PC-9 (cell line): ENCODE measurements at regions not wholly inside any gene's neighbourhood (a gene's known extent, or its start where the extent isn't known, plus 50 kb on each side); places are given as distances from the start of the nearest gene placed in this dataset.
"Not testable (repeated sequence)": the region's sequence is repeated elsewhere in the genome, so short reads cannot be mapped to it uniquely, and the experiment has no call there.

Source experiments
- BruUV-seq: library from RNA; stranded (reverse); fragments of 400-500 nt; replicated peaks from 2 replicates; lab custom pipeline; 2021; lab: Mats Ljungman, UMichigan
- CTCF ChIA-PET: fragments of 300-600 bp; sonication (Branson Sonifier 250); formaldehyde crosslinking; loops from one replicate; lab custom pipeline; 2022; ENCODE audit warnings: antibody characterized with exemption; lab: Charles Lee
- POLR2A ChIA-PET: fragments of 300-600 bp; sonication (Branson Sonifier 250); formaldehyde crosslinking; loops from one replicate; lab custom pipeline; 2022; ENCODE audit warnings: antibody characterized with exemption; ENCODE audit not compliant: unreplicated experiment; lab: Charles Lee
- DNase-seq, 2 experiments: peaks; one replicate each; pipeline versions ENCODE4 v3.0.0 to v3.0.0-alpha.2; 2015 to 2022; ENCODE audit warnings: mixed read lengths in 1 of 2
- H2AFZ ChIP-seq: fragments of 200-600 bp; sonication (generic); 2 replicates; pipeline ENCODE4 v1.8.1; 2017; ENCODE audit warnings: antibody characterized with exemption
- H3F3A ChIP-seq: fragments of 200-600 bp; sonication (generic); 2 replicates; pipeline ENCODE4 v1.8.1; 2017; ENCODE audit warnings: antibody characterized with exemption, mild to moderate bottlenecking, low read depth; ENCODE audit not compliant: insufficient read depth
- H3K27ac ChIP-seq: fragments of 200-600 bp; sonication (generic); 2 replicates; pipeline ENCODE4 v1.6.1; 2016; ENCODE audit warnings: mixed run types
- H3K27me3 ChIP-seq: fragments of 200-600 bp; sonication (generic); 2 replicates; pipeline ENCODE4 v1.6.1; 2016; ENCODE audit warnings: low read depth, mixed run types; ENCODE audit not compliant: insufficient read depth
- H3K36me3 ChIP-seq: fragments of 200-600 bp; sonication (generic); 2 replicates; pipeline ENCODE4 v1.6.1; 2016; ENCODE audit warnings: low read depth, mixed run types
- H3K4me1 ChIP-seq: fragments of 200-600 bp; sonication (generic); replicated peaks from 2 replicates; pipeline ENCODE4 v1.6.1; 2016; ENCODE audit warnings: mixed run types; ENCODE audit not compliant: insufficient read depth
- H3K4me2 ChIP-seq: fragments of 200-600 bp; sonication (generic); 2 replicates; pipeline ENCODE4 v1.6.1; 2017; ENCODE audit warnings: mixed run types
- H3K4me3 ChIP-seq: fragments of 200-600 bp; sonication (generic); 2 replicates; pipeline ENCODE4 v1.6.1; 2016; ENCODE audit warnings: mixed run types
- H3K79me2 ChIP-seq: fragments of 200-600 bp; sonication (generic); 2 replicates; pipeline ENCODE4 v1.6.1; 2017; ENCODE audit warnings: low read depth, mixed run types
- H3K9me2 ChIP-seq: fragments of 200-600 bp; sonication (generic); 2 replicates; pipeline ENCODE4 v1.8.1; 2017; ENCODE audit warnings: mild to moderate bottlenecking; ENCODE audit not compliant: insufficient read depth
- H3K9me3 ChIP-seq: fragments of 200-600 bp; sonication (generic); 2 replicates; pipeline ENCODE4 v1.8.1; 2016; ENCODE audit warnings: low read depth; ENCODE audit not compliant: insufficient read depth
- H4K20me1 ChIP-seq: fragments of 200-600 bp; sonication (generic); 2 replicates; pipeline ENCODE4 v1.8.1; 2017; ENCODE audit not compliant: insufficient read depth
- EZH2 ChIP-seq: fragments of 200-600 bp; sonication (generic); IDR thresholded peaks from 2 replicates; pipeline ENCODE4 v1.8.0; 2017; ENCODE audit warnings: antibody characterized with exemption, low read depth
- intact Hi-C: fragments of 100-400 bp; cut with micrococcal nuclease; formaldehyde crosslinking; loops from one replicate; pipeline ENCODE4 v1.10.0; 2022; ENCODE audit not compliant: unreplicated experiment
- TF ChIP-seq, protein P1 (sequence below): fragments of 200-600 bp; sonication (generic); conservative IDR thresholded peaks from 2 replicates; pipeline ENCODE4 v1.6.1; 2017; ENCODE audit warnings: mixed run types, antibody characterized with exemption, mild to moderate bottlenecking, moderate library complexity

- CTCF ChIA-PET, result no interaction called here
- 0 out of 2 replicates have a peak overlapping the region, but pooled peaks have one; percentile 46 for H2AFZ ChIP-seq
- POLR2A ChIA-PET, result no interaction called here
These were observed 2749.5 kb downstream of the PCDH9 start for GRCh38 chr13:64480672-64481071.

GRCh38 chr13:64480211-64480610 is 2749.9 kb downstream of the PCDH9 start:
- Histone ChIP-seq H3K79me2 (no peaks in the 10 kb centered on the region), H3K9me3 (no peaks in the 10 kb centered on the region), H3K4me3 (no peak overlapping the region), H3K27ac (no peak overlapping the region), H3K4me1 (no peaks in the 10 kb centered on the region), H3K27me3 (no peaks in the 10 kb centered on the region), H3K9me2 (no peaks in the 10 kb centered on the region; the same call in 1 of the 2 replicates), H3F3A (no peaks in the 10 kb centered on the region), H3K4me2 (no peak overlapping the region), H3K36me3 (no peaks in the 10 kb centered on the region), H4K20me1 (no peaks in the 10 kb centered on the region), H2AFZ (0 out of 2 replicates have a peak overlapping the region, but pooled peaks have one; percentile 46)
- ChIA-PET POLR2A (no interaction called here), CTCF (no interaction called here)
- TF ChIP-seq EZH2, result no peak
- TF ChIP-seq, protein P1, sequence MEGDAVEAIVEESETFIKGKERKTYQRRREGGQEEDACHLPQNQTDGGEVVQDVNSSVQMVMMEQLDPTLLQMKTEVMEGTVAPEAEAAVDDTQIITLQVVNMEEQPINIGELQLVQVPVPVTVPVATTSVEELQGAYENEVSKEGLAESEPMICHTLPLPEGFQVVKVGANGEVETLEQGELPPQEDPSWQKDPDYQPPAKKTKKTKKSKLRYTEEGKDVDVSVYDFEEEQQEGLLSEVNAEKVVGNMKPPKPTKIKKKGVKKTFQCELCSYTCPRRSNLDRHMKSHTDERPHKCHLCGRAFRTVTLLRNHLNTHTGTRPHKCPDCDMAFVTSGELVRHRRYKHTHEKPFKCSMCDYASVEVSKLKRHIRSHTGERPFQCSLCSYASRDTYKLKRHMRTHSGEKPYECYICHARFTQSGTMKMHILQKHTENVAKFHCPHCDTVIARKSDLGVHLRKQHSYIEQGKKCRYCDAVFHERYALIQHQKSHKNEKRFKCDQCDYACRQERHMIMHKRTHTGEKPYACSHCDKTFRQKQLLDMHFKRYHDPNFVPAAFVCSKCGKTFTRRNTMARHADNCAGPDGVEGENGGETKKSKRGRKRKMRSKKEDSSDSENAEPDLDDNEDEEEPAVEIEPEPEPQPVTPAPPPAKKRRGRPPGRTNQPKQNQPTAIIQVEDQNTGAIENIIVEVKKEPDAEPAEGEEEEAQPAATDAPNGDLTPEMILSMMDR, result no peak
- no TSS peak for BruUV-seq
- DNase-seq, result no peak
- intact Hi-C loops, result no loop called here

More at GRCh38 chr13:64480672-64481071, 2749.5 kb downstream of the PCDH9 start:
- no TSS peak for BruUV-seq
- Histone ChIP-seq H3K27me3 (no peaks in the 10 kb centered on the region), H3K27ac (no peak overlapping the region), H4K20me1 (no peaks in the 10 kb centered on the region), H3K4me1 (no peaks in the 10 kb centered on the region), H3K9me3 (no peaks in the 10 kb centered on the region), H3K4me3 (no peak overlapping the region), H3F3A (no peaks in the 10 kb centered on the region), H3K79me2 (no peaks in the 10 kb centered on the region), H3K4me2 (no peak overlapping the region), H3K36me3 (no peaks in the 10 kb centered on the region), H3K9me2 (no peaks in the 10 kb centered on the region; the same call in 1 of the 2 replicates)
- intact Hi-C loops, result no loop called here
- no peak for DNase-seq
- TF ChIP-seq, protein P1, result no peak
- no peak for TF ChIP-seq EZH2

GRCh38 chr13:64477146-64477545 is 2753.0 kb downstream of the PCDH9 start:
- H3K9me2 ChIP-seq, result no peaks in the 10 kb centered on the region
- H3K79me2 ChIP-seq, result no peaks in the 10 kb centered on the region
- H4K20me1 ChIP-seq, result no peaks in the 10 kb centered on the region
- H3K36me3 ChIP-seq, result no peaks in the 10 kb centered on the region
- ChIA-PET CTCF (no interaction called here), POLR2A (no interaction called here)
- H2AFZ ChIP-seq, result no peak overlapping the region
- TF ChIP-seq, protein P1, result no peak
- no peak for TF ChIP-seq EZH2
- no peak overlapping the region for H3K4me2 ChIP-seq
- no peaks in the 10 kb centered on the region for H3K4me1 ChIP-seq
- no peak overlapping the region for H3K27ac ChIP-seq
- peaks cover 3% of the 10 kb centered on the region; the same call in 1 of the 2 replicates for H3K9me3 ChIP-seq
- intact Hi-C loops, result loop anchor here (10.0 kb wide), 1 partner anchor 58 kb away; no protein-coding TSS in a partner anchor
- no peak for DNase-seq
- no TSS peak for BruUV-seq
- no peaks in the 10 kb centered on the region for H3F3A ChIP-seq
- H3K27me3 ChIP-seq, result no peaks in the 10 kb centered on the region
- H3K4me3 ChIP-seq, result no peak overlapping the region

- BruUV-seq, H2AFZ ChIP-seq, CTCF ChIA-PET, H3K36me3 ChIP-seq, H3K4me1 ChIP-seq, H4K20me1 ChIP-seq, H3K27ac ChIP-seq, H3K9me3 ChIP-seq, H3K79me2 ChIP-seq, DNase-seq, H3F3A ChIP-seq, H3K4me2 ChIP-seq, H3K9me2 ChIP-seq, POLR2A ChIA-PET, H3K4me3 ChIP-seq, H3K27me3 ChIP-seq: not testable (repeated sequence)
- intact Hi-C loops, result loop anchor here (10.0 kb wide), 1 partner anchor 59 kb away; no protein-coding TSS in a partner anchor
These were observed 2754.0 kb downstream of the PCDH9 start for GRCh38 chr13:64476041-64476568.
